ENCODE measurements at regions not wholly inside any gene's neighbourhood (a gene's known extent, or its start where the extent isn't known, plus 50 kb on each side); places are given as distances from the start of the nearest gene placed in this dataset.

DNA sequence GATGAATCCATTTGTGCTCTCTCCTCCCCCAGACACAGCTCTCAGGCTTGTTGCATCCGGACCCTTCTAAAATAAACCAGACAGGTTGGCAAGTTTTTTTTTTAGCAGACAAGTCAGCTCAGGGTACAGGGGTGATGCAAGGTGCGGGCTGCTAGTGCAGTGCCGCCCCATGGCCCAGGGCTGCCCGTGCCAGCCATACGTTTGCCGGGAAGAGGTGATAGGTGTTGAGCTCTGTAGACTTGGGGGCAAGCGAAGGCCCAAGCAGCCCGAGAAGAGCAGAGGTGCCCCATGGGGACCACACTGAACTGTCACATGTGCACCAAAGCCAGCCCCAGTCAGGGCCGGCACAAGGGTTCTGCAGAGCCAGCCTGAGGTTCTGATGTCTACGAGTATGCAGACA is 57.1 kb upstream of the PDSS1 start:
- TF ChIP-seq ZNF384 (IDR thresholded peaks at IDR 0.05; ENCODE audit: low read depth, low read length), result no peak
- no peak for TF ChIP-seq EP300 (IDR thresholded peaks at IDR 0.05; ENCODE audit: low read length)
- TF ChIP-seq BRF2 (IDR thresholded peaks at IDR 0.05; ENCODE audit: borderline replicate concordance, insufficient read depth, insufficient read length), result no peak
- no peak for TF ChIP-seq EZH2 (IDR thresholded peaks at IDR 0.05; ENCODE audit: borderline replicate concordance, low read depth, low read length)
- TF ChIP-seq NFXL1 (CRISPR knock-in tag; IDR thresholded peaks at IDR 0.05), result no peak
- TF ChIP-seq CHD2 (IDR thresholded peaks at IDR 0.05; ENCODE audit: low read depth, low read length), result no peak
- TF ChIP-seq RBM34 (IDR thresholded peaks at IDR 0.05; ENCODE audit: borderline replicate concordance, insufficient read depth, low read length), result no peak

Measured in K562 (cell line).